HG03439 (cell line): ENCODE measurements at regions not wholly inside any gene's neighbourhood (a gene's known extent, or its start where the extent isn't known, plus 50 kb on each side); places are given as distances from the start of the nearest gene placed in this dataset.

Experiments
- ATAC-seq: cut with Tn5 transposase; IDR thresholded peaks from one replicate; pipeline ENCODE4 v1.9.1; 2021; ENCODE audit warnings: mild to moderate bottlenecking, moderate library complexity; ENCODE audit not compliant: unreplicated experiment

DNA sequence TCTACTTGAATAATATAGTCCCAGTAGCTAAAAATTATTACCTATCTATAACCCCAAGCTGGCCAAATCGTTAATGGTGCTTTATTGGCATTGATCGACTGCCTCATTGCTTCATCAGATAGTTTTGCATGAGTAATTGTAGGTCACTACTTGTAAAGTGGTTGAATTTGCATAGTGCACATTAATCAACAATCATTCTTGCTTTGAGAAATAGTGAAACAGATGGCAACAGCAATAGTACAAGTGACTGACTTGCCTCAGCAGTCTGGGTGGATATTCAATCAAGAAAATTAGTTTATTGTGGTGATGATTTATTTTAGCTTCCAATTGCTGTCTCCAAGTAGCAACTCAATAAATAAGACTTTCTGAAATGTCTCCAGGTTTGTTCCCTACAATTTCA lies 117.8 kb upstream of the NRXN1 start:
- ATAC-seq, result no peak

- ATAC-seq, result no peak
Measured at GRCh38 chr2:51145761-51146160, 113.8 kb upstream of the NRXN1 start.

GRCh38 chr2:51120754-51121280 lies 88.9 kb upstream of the NRXN1 start:
- no peak for ATAC-seq

DNA sequence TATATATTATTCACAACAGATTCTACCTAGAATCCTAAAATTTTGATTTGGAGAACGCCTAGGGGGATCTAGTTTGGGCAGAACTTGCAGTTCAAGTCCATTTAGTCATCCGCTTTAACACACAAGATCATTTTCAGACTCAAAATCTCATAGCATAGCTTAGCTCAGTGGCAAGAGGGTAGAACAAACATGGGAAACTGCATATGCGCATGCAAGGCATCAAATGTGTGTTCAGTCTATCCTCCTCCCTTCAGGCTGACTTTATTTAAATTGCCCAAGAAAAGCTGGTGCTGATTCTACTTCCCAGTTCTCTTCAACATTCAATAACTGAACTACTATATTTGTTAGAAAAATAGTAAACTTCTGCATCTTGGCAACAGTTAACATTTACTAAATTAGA lies 79.6 kb upstream of the NRXN1 start:
- ATAC-seq, result no peak

GRCh38 chr2:51108794-51109193 lies 76.9 kb upstream of the NRXN1 start:
- ATAC-seq, result no peak

DNA sequence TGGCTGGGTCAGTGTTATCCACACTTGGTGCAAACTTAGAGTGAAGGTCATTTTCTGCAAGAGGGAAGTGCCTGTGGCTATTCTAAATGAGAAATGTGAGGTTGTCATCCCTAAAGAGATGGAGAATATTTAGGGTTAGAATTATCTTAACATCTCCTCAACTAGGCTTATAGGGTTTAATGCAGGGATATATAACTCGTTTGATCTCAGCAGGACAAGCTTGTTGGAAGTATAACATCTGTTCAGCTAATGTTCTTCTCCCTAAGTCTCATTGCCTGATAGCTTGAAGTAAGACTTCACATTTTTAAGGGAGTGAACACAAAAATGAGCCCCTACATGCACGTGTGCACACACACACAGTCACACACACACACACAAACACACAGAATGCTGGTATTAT lies 75.9 kb upstream of the NRXN1 start:
- no peak for ATAC-seq

DNA sequence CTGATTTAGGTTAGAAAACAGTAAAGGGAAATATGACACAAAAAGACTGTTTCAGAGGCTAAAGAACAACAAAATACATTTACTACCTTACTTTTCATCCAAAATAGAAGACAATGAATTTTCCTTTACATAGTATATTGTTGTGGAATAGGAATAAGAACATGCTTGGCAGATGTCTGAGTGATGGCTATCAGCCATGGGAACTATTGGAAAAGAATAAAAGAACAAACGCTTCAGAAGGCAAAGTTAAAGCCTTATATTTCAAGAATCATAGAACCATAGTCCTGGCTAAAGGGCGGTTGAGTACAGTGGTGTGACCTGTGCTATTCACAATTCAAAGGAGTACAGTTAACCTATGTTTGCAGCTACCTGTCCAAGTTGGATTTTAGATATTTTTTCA lies 73.9 kb upstream of the NRXN1 start:
- ATAC-seq, result no peak

DNA sequence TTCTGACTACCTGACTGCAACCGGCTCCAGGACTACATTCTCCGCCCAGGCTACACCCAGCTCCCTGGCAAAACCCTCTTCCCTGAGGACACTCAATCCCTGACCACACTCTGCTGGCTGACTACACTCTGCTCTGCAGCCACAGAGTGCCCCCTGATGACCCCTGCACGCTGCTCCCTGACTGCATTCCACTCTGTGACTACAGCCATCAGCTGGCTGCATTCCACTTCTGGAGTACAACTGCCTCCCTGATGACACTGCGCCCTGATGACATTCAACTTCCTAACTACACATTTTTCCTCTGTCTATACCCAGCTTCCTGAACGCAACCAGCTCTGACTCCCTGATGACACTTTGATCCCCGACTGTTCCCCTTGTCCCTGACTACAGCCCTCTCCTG lies 71.3 kb upstream of the NRXN1 start:
- no peak for ATAC-seq

DNA sequence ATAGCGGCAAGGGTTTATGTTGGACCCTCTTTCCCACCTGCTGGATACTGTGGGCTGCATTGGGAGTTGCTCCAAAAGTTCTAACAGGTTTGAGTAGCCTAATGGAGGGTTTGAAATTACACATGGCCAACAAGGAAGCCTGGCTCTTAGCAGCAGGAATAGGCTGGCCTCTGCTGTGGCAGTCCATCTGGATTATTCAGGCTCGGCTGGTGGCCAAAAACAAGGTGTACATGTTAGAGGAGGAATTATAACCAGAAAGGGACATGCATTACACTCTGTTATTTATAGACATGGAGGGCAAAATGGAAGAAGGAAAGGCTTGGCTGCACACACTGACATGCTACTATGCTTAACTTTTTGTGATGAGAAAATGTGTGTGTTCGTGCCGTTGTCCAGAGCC lies 61.1 kb upstream of the NRXN1 start:
- ATAC-seq, result no peak

GRCh38 chr2:51085420-51086068 lies 53.6 kb upstream of the NRXN1 start:
- ATAC-seq, result no peak

DNA sequence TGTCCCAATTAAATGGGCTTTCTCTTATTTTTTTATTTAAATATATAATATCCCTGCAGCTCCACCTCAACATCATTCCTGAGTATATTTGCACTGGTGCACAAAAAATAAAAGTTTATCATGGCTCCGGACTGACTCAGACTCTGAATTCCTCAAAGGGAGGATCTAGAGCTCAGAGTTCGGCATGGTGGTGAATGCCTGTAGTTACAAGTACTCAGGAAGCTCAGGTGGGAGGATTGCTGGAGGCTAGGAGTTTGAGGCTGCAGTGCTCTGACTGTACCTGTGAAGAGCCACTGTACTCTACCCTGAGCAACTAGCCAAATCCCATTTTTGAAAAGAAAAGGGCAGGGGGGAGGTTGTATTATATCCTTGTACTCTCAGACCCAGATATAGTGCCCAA lies 52.8 kb upstream of the NRXN1 start:
- ATAC-seq, result no peak
